Epithelial cell of esophagus (primary cell): ENCODE measurements at regions not wholly inside any gene's neighbourhood (a gene's known extent, or its start where the extent isn't known, plus 50 kb on each side); places are given as distances from the start of the nearest gene placed in this dataset.

ENCODE experiments used
- DNase-seq: peaks from one replicate; pipeline ENCODE4 v3.0.0; 2010; ENCODE audit warnings: low read depth
- H3K4me3 ChIP-seq: 2 replicates; pipeline ENCODE4 v1.5.1; 2011; ENCODE audit warnings: mild to moderate bottlenecking, low read length, control low read depth
- TF ChIP-seq, protein P1 (sequence below): IDR thresholded peaks from 2 replicates; pipeline ENCODE4 v1.5.1; 2011; ENCODE audit warnings: low read depth, mild to moderate bottlenecking, low read length, control low read depth, inconsistent platforms; ENCODE audit not compliant: insufficient read depth; ENCODE audit errors: missing control alignments

DNA sequence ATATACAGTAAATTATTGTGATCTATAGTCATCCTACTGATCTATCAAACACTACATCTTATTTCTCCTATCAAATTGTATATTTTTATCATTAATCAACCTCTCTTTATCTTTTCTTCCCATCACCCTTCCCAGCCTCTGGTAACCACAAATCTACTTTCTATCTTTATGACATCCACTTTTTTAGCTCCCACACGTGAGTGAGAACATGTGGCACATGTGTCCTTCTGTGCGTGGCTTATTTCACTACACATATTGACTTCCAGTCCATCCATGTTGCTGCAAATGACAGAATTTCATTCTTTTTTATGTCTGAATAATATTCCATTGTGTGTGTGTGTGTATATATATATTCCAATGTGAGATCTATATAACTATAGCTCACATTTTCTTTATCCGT lies 67.8 kb upstream of the TBX5 start:
- DNase-seq = no peak
- TF ChIP-seq, protein P1, sequence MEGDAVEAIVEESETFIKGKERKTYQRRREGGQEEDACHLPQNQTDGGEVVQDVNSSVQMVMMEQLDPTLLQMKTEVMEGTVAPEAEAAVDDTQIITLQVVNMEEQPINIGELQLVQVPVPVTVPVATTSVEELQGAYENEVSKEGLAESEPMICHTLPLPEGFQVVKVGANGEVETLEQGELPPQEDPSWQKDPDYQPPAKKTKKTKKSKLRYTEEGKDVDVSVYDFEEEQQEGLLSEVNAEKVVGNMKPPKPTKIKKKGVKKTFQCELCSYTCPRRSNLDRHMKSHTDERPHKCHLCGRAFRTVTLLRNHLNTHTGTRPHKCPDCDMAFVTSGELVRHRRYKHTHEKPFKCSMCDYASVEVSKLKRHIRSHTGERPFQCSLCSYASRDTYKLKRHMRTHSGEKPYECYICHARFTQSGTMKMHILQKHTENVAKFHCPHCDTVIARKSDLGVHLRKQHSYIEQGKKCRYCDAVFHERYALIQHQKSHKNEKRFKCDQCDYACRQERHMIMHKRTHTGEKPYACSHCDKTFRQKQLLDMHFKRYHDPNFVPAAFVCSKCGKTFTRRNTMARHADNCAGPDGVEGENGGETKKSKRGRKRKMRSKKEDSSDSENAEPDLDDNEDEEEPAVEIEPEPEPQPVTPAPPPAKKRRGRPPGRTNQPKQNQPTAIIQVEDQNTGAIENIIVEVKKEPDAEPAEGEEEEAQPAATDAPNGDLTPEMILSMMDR = no peak
- no peak overlapping the region for H3K4me3 ChIP-seq

DNA sequence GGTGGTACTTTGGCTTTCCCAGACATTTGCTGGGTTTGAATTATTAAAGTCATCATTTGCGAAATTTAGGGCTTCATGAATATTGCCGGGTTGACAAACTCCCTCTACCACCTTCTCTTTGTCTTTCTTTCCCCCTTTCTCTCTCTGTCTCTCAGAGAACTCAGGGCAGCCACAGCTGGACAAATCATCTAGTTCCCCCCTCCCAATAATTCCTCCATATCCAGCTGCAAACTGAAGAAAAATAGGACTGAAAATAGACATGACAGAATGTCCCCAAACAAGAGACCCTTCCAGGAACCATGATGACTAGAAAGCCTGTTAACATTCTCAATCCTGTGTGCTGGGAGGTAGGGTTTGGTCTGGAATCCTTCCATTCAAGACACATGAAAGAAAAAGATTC lies 67.1 kb upstream of the TBX5 start:
- TF ChIP-seq, protein P1 = no peak
- H3K4me3 ChIP-seq = no peak overlapping the region
- no peak for DNase-seq

DNA sequence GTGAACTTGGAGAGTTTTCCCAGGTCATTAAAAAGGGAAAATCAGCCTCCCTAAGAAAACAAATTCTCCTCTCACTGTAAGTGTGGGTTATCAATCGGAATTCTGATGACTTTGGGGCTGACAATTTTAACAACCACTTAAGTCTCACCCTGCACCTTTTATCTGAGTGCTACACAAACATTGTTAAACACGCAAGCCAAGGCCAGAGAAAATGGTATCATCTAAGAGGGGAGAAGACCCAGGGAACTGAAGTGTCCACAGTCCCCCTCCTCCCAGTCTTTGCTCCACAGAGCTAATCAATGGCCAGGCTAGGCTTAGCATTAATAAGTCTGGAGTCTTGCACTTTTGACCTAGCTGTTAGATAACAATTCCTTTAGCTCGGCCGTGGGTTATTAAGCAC lies 51.7 kb upstream of the TBX5 start:
- H3K4me3 ChIP-seq = no peak overlapping the region
- DNase-seq = no peak
- TF ChIP-seq, protein P1 = no peak
